OCI-LY1 (cell line): ENCODE measurements at regions not wholly inside any gene's neighbourhood (a gene's known extent, or its start where the extent isn't known, plus 50 kb on each side); places are given as distances from the start of the nearest gene placed in this dataset.

Experiments
- CTCF ChIP-seq: fragments of 200-600 bp; sonication (generic), shearing (Covaris generic); IDR thresholded peaks from 2 replicates; pipeline ENCODE4 v1.5.1; 2017; ENCODE audit warnings: mild to moderate bottlenecking, antibody characterized with exemption, low read length, moderate library complexity, mixed read lengths
- EZH2 ChIP-seq: fragments of 200-600 bp; sonication (generic), shearing (Covaris generic); IDR thresholded peaks from 2 replicates; pipeline ENCODE4 v1.8.0; 2017; ENCODE audit warnings: borderline replicate concordance, mixed run types, mild to moderate bottlenecking, antibody characterized with exemption, low read length, moderate library complexity, mixed read lengths

GRCh38 chr21:36613059-36613458 is 85.9 kb upstream of the SIM2 start:
- no peak for TF ChIP-seq CTCF
- TF ChIP-seq EZH2: no peak
